Activated T-cell treated with anti-CD3 and anti-CD28 coated beads for 48 hours (primary cell): ENCODE measurements at regions not wholly inside any gene's neighbourhood (a gene's known extent, or its start where the extent isn't known, plus 50 kb on each side); places are given as distances from the start of the nearest gene placed in this dataset.

ENCODE experiments used
- DNase-seq: peaks from one replicate; pipeline ENCODE4 v3.0.0-alpha.2; 2020; ENCODE audit warnings: low read depth

DNA sequence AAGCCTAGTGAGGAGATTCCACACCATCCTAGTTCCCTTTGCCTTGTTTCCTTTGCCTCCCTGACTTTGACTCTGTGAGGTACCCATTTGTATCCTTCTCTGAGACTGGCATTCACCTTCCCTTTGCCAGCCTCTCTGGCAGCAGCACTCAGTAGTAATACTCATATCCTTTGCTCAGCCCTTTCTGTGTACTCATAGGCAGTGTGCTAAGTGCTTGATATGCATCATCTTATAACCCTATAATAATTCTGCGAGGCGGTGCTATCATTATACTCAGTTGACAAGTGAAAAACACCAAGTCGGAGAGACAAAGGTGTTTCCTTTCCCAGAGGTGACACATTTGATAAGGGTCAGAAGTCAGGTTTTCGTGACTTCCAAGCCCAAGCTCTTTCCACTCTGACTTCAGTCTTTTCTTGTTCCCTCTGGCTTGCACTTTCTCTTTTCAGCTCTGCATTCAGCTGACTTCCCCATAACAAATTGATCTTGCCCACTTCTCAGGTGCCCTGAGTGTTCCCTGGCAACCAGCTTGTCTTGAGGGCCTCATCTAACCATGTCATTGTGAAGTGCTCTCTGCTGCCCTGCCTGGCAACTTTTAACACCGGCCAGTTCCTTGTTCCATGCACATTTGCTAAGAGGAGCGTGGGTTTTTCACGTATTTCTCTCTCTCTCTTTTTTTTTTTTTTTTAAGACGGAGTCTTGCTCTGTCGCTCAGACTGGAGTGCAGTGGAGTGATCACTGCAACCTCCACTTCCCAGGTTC is 94.5 kb upstream of the UPP2 start:
- DNase-seq = no peak

GRCh38 chr2:158004126-158004764 is 97.4 kb upstream of the UPP2 start:
- no peak for DNase-seq

DNA sequence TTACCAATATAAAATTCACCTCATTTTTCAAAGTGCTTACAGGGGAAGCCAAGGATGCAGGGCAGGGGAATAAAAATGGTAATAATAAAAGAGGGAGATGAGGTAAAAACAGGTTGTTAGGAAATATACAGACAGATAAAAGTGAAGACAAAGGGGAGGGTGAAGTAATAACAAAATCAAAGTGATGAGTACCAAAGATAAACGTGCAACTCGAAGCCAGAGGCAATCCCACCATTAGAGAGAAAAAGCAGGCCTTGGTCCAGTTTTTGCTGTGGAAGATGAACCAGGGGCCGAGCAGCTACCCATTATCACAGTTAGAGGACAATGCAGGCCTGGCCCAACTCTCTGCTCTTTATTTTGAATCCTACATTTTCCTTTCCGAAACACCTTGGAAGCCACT is 99.6 kb upstream of the UPP2 start:
- no peak for DNase-seq

- no peak for DNase-seq
Observed at GRCh38 chr2:157996799-157997198, 104.9 kb upstream of the UPP2 start.

GRCh38 chr2:157995117-157995516 is 106.6 kb upstream of the UPP2 start:
- no peak for DNase-seq

- no peak for DNase-seq
Observed at GRCh38 chr2:157991932-157992331, 109.7 kb upstream of the UPP2 start.

DNA sequence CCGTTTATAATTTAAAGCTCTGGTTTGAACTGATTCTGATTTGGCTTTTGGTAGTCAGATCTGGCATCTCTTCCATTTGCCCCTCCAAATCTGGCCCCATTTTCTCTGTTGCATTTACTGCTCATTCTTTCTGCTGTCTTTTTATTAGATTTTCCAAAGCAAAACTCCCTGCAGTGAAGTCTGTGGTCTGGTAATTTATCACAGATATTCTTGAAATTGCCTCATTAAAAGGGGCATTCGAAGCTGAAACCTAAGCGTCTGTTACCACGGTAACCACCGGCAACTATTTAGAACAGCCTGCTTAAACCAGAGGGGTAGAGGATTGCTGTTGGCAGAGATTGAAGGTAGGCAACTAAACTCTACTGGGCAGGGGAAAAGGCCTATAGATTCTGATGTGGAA is 111.5 kb upstream of the UPP2 start:
- DNase-seq = no peak

DNA sequence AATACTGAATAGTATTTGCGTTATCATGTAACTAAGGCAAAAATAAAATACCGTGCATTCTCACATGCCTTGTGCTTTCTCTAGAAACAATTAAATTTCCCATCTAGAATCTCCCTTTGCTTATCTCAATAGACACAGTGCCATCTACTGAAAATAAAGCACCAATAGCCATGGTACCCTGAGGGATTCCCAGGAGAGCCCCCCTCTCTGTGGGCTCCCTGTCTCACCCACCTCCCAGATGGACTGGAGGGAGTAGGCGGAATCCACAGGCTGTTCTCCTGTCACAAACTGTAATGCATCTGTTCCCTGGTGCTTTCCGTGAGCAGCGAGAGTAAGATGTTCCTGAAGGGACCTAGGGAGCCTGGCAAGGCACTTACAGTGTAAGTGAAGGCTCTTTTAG is 112.4 kb upstream of the UPP2 start:
- no peak for DNase-seq

- DNase-seq = no peak
Observed at GRCh38 chr2:157986761-157987160, 110.6 kb upstream of the ACVR1 start.

DNA sequence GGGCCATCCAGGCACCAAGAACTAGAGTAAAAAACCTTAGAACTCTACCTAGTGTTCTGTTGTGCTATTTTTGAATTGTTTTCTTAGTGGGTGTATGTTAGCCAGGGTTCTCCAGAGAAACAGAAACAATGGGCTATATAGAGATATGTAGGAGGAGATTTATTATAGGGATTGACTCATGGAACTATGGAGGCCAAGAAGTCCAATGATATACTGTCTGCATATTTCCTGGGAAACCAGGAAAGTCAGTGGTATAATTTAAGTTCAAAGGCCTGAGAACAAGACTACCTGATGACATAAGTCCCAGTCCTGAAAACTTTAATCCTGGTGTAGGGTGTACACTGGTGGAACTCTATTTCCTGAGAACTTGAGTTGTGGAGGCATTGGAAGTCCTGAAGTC is 108.7 kb upstream of the ACVR1 start:
- no peak for DNase-seq

GRCh38 chr2:157980020-157980419 is 103.9 kb upstream of the ACVR1 start:
- no peak for DNase-seq

DNA sequence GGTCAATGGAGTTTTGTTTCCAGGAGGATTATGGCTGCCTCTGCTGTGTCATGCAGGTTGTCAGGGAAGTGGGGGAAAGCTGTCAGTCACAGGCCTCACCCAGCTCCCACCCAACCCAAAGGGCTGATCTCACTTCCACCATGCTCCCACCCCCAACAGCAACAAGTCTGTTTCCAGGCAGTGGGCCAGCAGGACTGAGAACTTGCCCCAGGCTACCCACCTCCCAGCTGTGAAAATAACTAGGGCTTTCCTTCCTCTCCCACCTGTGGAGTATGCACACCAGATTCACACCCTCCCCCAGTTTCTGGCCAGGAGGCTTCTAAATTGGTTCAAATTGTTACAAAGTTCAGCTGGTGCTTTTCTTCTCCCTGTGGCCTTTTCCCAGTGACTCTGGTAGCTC is 95.6 kb upstream of the ACVR1 start:
- no peak for DNase-seq

- DNase-seq = no peak
Observed at GRCh38 chr2:157967856-157968255, 91.7 kb upstream of the ACVR1 start.

GRCh38 chr2:157959249-157959648 is 83.1 kb upstream of the ACVR1 start:
- no peak for DNase-seq

GRCh38 chr2:157957596-157957995 is 81.5 kb upstream of the ACVR1 start:
- DNase-seq = no peak

- DNase-seq = no peak
Observed at GRCh38 chr2:157952558-157952957, 76.4 kb upstream of the ACVR1 start.

- DNase-seq = no peak
Observed at GRCh38 chr2:157948856-157949255, 72.7 kb upstream of the ACVR1 start.

DNA sequence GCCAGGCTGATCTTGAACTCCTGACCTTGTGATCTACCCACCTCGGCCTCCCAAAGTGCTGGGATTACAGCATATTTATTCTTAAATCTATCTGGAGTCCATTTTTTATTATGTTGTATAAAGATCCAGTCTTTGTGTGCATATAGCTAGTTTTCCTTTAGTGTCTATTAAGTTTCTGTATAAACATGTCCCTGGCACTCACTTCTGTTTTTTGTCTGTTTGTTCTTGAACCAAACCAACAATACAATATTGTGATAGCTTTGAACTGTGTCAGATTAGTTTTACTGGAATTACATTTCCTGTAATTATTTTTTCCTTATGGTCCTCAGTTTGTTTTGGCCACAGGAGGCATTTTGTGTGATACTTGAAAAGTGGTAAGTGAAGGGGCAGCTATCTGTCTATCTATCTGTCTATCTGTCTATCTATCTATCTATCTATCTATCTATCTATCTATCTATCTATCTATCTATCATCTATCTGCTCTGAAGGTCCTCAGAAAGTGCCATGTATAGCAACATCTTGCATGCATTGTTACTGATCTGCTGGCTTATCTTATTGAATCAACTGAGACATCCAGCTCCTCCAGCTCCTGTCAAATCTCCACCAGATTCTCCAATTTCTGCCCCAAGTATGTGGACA is 70.9 kb upstream of the ACVR1 start:
- no peak for DNase-seq

- DNase-seq = no peak
Observed at GRCh38 chr2:157940024-157940423, 63.9 kb upstream of the ACVR1 start.

GRCh38 chr2:157938556-157938955 is 62.4 kb upstream of the ACVR1 start:
- no peak for DNase-seq

- no peak for DNase-seq
Observed at GRCh38 chr2:157936406-157936805, 60.3 kb upstream of the ACVR1 start.

GRCh38 chr2:157935378-157935906 is 59.3 kb upstream of the ACVR1 start:
- DNase-seq = no peak

DNA sequence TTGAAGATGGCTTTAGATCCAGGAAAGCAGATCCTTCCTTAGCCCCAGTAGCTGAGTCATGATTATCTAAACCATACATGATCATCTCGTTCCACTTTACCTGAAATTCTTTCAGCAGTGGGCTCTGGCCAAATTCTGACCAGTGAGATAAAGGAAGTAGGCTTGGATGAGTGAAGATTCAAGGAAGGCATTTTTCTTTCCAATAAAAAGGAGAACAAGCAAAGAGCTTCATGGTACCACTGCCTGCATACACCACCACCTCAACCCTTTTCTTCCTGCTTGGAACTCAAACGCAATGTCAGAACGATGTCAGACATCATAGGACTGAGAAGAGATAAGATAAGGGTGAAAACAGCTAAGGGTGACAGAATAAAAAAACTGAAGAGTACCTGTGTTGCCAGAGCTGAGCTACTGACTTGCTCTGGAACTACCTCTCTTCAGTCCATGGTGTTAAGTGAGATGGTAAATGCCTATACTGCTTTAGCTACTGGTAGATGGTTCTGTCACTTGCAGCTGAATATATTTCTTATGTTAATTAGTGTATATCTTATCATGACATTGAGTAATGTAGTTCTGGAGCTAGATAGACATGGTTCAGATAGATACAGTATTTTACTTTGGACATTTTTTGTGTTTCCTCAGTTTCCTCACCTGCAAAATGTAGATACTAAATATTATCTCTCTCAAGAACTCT is 58.7 kb upstream of the ACVR1 start:
- DNase-seq = no peak
